Stromal cell of bone marrow (primary cell): ENCODE measurements at regions not wholly inside any gene's neighbourhood (a gene's known extent, or its start where the extent isn't known, plus 50 kb on each side); places are given as distances from the start of the nearest gene placed in this dataset.

Experiments used
- DNase-seq: peaks from one replicate; pipeline ENCODE4 v3.0.0-alpha.2; 2012; ENCODE audit warnings: low read depth

- DNase-seq: no peak
Measured at GRCh38 chr6:77074037-77074713, 389.1 kb downstream of the HTR1B start.

GRCh38 chr6:77073410-77073760 is 389.9 kb downstream of the HTR1B start:
- no peak for DNase-seq

- peak; percentile 17 for DNase-seq
Measured at GRCh38 chr6:77072694-77073409, 390.4 kb downstream of the HTR1B start.

GRCh38 chr6:77063494-77063893 is 399.8 kb downstream of the HTR1B start:
- no peak for DNase-seq

GRCh38 chr6:77055711-77056110 is 407.6 kb downstream of the HTR1B start:
- no peak for DNase-seq

GRCh38 chr6:77040568-77041195 is 422.6 kb downstream of the HTR1B start:
- peak; percentile 49 for DNase-seq

GRCh38 chr6:77038807-77039206 is 424.5 kb downstream of the HTR1B start:
- peak; percentile 43 for DNase-seq

- no peak for DNase-seq
Measured at GRCh38 chr6:77037439-77037838, 425.9 kb downstream of the HTR1B start.

GRCh38 chr6:77036400-77036799 is 426.9 kb downstream of the HTR1B start:
- no peak for DNase-seq

GRCh38 chr6:77034161-77034560 is 429.1 kb downstream of the HTR1B start:
- peak; percentile 50 for DNase-seq

- no peak for DNase-seq
Measured at GRCh38 chr6:77030929-77031674, 432.2 kb downstream of the HTR1B start.

- no peak for DNase-seq
Measured at GRCh38 chr6:77026341-77026740, 436.9 kb downstream of the HTR1B start.

GRCh38 chr6:77025736-77026223 is 437.5 kb downstream of the HTR1B start:
- DNase-seq: no peak

GRCh38 chr6:77021778-77022177 is 441.5 kb downstream of the HTR1B start:
- DNase-seq: no peak

GRCh38 chr6:77021232-77021631 is 442.1 kb downstream of the HTR1B start:
- no peak for DNase-seq

- DNase-seq: no peak
Measured at GRCh38 chr6:77019081-77019480, 444.2 kb downstream of the HTR1B start.

GRCh38 chr6:77017537-77017936 is 445.8 kb downstream of the HTR1B start:
- DNase-seq: no peak

GRCh38 chr6:77015350-77015749 is 447.9 kb downstream of the HTR1B start:
- peak; percentile 40 for DNase-seq

- DNase-seq: no peak
Measured at GRCh38 chr6:77011929-77012545, 451.3 kb downstream of the HTR1B start.

GRCh38 chr6:77010931-77011542 is 452.3 kb downstream of the HTR1B start:
- no peak for DNase-seq

GRCh38 chr6:76992553-76992952 is 470.7 kb downstream of the HTR1B start:
- DNase-seq: no peak

- DNase-seq: peak; percentile 2
Measured at GRCh38 chr6:76984572-76984971, 478.7 kb downstream of the HTR1B start.
